ENCODE measurements at regions not wholly inside any gene's neighbourhood (a gene's known extent, or its start where the extent isn't known, plus 50 kb on each side); places are given as distances from the start of the nearest gene placed in this dataset.

GRCh38 chr1:96400089-96400488 lies 321.5 kb upstream of the PTBP2 start:
- DNase-seq (no peak), ATAC-seq (no peak)
- intact Hi-C loops (cut with DNase I, micrococcal nuclease): no loop called here
- no peaks in the 10 kb centered on the region for H3K4me1 ChIP-seq (ENCODE audit: low read depth)
- H3K4me3 ChIP-seq: no peak overlapping the region
- H3K9me3 ChIP-seq: no peaks in the 10 kb centered on the region
- no peak for TF ChIP-seq CTCF (IDR thresholded peaks at IDR 0.05)
- H3K36me3 ChIP-seq (ENCODE audit: low read depth): no peaks in the 10 kb centered on the region

- H3K4me1 ChIP-seq (ENCODE audit: low read depth): no peaks in the 10 kb centered on the region
- TF ChIP-seq CTCF (IDR thresholded peaks at IDR 0.05): no peak
- ATAC-seq (no peak), DNase-seq (no peak)
- intact Hi-C loops (cut with DNase I, micrococcal nuclease): no loop called here
- H3K4me3 ChIP-seq: no peak overlapping the region
- H3K9me3 ChIP-seq: no peaks in the 10 kb centered on the region
- no peaks in the 10 kb centered on the region for H3K36me3 ChIP-seq (ENCODE audit: low read depth)
These were observed 312.5 kb upstream of the PTBP2 start for GRCh38 chr1:96409087-96409486.

- DNase-seq (no peak), ATAC-seq (no peak)
- Histone ChIP-seq H3K4me3 (no peak overlapping the region), H3K4me1 (ENCODE audit: low read depth) (no peaks in the 10 kb centered on the region), H3K9me3 (no peaks in the 10 kb centered on the region), H3K36me3 (ENCODE audit: low read depth) (no peaks in the 10 kb centered on the region)
- intact Hi-C loops (cut with DNase I, micrococcal nuclease): no loop called here
- TF ChIP-seq CTCF (IDR thresholded peaks at IDR 0.05): no peak
These were observed 311.9 kb upstream of the PTBP2 start for GRCh38 chr1:96409689-96410088.

- no peak for TF ChIP-seq CTCF (IDR thresholded peaks at IDR 0.05)
- H3K36me3 ChIP-seq (ENCODE audit: low read depth): no peaks in the 10 kb centered on the region
These were observed 310.6 kb upstream of the PTBP2 start for GRCh38 chr1:96411006-96411405.

GRCh38 chr1:96414598-96414997 lies 307.0 kb upstream of the PTBP2 start:
- Histone ChIP-seq H3K4me1 (ENCODE audit: low read depth) (no peaks in the 10 kb centered on the region), H3K36me3 (ENCODE audit: low read depth) (no peaks in the 10 kb centered on the region), H3K9me3 (no peaks in the 10 kb centered on the region), H3K4me3 (no peak overlapping the region)
- intact Hi-C loops (cut with DNase I, micrococcal nuclease): no loop called here
- DNase-seq (no peak), ATAC-seq (no peak)
- TF ChIP-seq CTCF (IDR thresholded peaks at IDR 0.05): no peak

More at GRCh38 chr1:96411006-96411405, 310.6 kb upstream of the PTBP2 start:
- H3K4me1 ChIP-seq (ENCODE audit: low read depth): no peaks in the 10 kb centered on the region
- no peak overlapping the region for H3K4me3 ChIP-seq
- intact Hi-C loops (cut with DNase I, micrococcal nuclease): no loop called here
- no peaks in the 10 kb centered on the region for H3K9me3 ChIP-seq
- DNase-seq (no peak), ATAC-seq (no peak)

GRCh38 chr1:96416111-96416595 lies 305.4 kb upstream of the PTBP2 start:
- Histone ChIP-seq H3K4me3 (no peak overlapping the region), H3K4me1 (ENCODE audit: low read depth) (no peaks in the 10 kb centered on the region), H3K36me3 (ENCODE audit: low read depth) (no peaks in the 10 kb centered on the region), H3K9me3 (no peaks in the 10 kb centered on the region)
- ATAC-seq: peak; percentile 61
- TF ChIP-seq CTCF (IDR thresholded peaks at IDR 0.05): no peak
- intact Hi-C loops (cut with DNase I, micrococcal nuclease): no loop called here
- peak in 1 of 3 donors; percentile 6 for DNase-seq

All from mucosa of descending colon (tissue), 3 donors.